K562 (cell line): ENCODE measurements at regions not wholly inside any gene's neighbourhood (a gene's known extent, or its start where the extent isn't known, plus 50 kb on each side); places are given as distances from the start of the nearest gene placed in this dataset.

Source experiments
- ATAC-seq: fragments of 200-7000 bp; cut with Tn5 transposase; 3 replicates; pipeline ENCODE4 v1.9.1; 2020; ENCODE audit warnings: moderate library complexity
- BruUV-seq: library from RNA; stranded (reverse); fragments of 400-500 nt; replicated peaks from 2 replicates; lab custom pipeline; 2021; lab: Mats Ljungman, UMichigan
- CTCF ChIA-PET: fragments of 300-600 bp; formaldehyde crosslinking; extraction: SDS; loops from one replicate; lab custom pipeline; 2021; ENCODE audit warnings: low intra/inter-chr PET ratio; lab: Yijun Ruan, JAX
- POLR2A ChIA-PET: fragments of 300-600, 350-650 bp; sonication (Branson Sonifier 250); formaldehyde crosslinking; extraction: SDS; loops from one replicate; lab custom pipeline; 2021; ENCODE audit warnings: antibody characterized with exemption, inconsistent platforms; lab: Yijun Ruan, JAX
- DNase-seq, 4 experiments: peaks; one replicate each; pipeline versions ENCODE4 v3.0.0 to v3.0.0-alpha.2; 2011 to 2018; ENCODE audit warnings: low spot score in 3 of 4, mixed read lengths in 3 of 4; ENCODE audit errors: extremely low read depth in 1 of 4
- FAIRE-seq: peaks from 2 replicates; lab custom pipeline; 2011; peaks lifted over from hg19 to GRCh38; lab: Jason Lieb, UNC
- H2AFZ ChIP-seq: 2 replicates; pipeline ENCODE4 v1.6.0; 2011; ENCODE audit warnings: low read depth, low read length, control low read depth, inconsistent platforms
- H3K27ac ChIP-seq: fragments of 200-600 bp; 3 replicates; pipeline ENCODE4 v1.8.0; 2011; ENCODE audit warnings: low read depth, mild to moderate bottlenecking, control low read depth, inconsistent platforms, low read length, moderate library complexity, mixed read lengths; ENCODE audit errors: extremely low read depth
- H3K27me3 ChIP-seq, 2 experiments: fragments of 300-600 bp in 1 of 2; 2 replicates in 1 of 2; 3 replicates in 1 of 2; pipeline versions ENCODE4 v1.6.0 to v1.8.0; 2011; ENCODE audit warnings: inconsistent platforms in 2 of 2, low read length in 2 of 2, mild to moderate bottlenecking in 1 of 2, mixed read lengths in 1 of 2, moderate library complexity in 1 of 2; ENCODE audit not compliant: control insufficient read depth in 2 of 2, insufficient read depth in 2 of 2
- H3K36me3 ChIP-seq: fragments of 300-600 bp; 3 replicates; pipeline ENCODE4 v1.8.0; 2011; ENCODE audit warnings: mild to moderate bottlenecking, low read length, inconsistent platforms; ENCODE audit not compliant: control insufficient read depth, insufficient read depth
- H3K4me1 ChIP-seq, 2 experiments: fragments of 200-600 bp in 1 of 2; replicated peaks in 1 of 2; 2 replicates in 1 of 2; 3 replicates in 1 of 2; pipeline versions ENCODE4 v1.5.1 to v1.8.0; 2011; ENCODE audit warnings: inconsistent platforms in 2 of 2, low read length in 2 of 2, mild to moderate bottlenecking in 1 of 2, mixed read lengths in 1 of 2, moderate library complexity in 1 of 2; ENCODE audit not compliant: control insufficient read depth in 2 of 2, insufficient read depth in 2 of 2
- H3K4me2 ChIP-seq: 2 replicates; pipeline ENCODE4 v1.6.1; 2011; ENCODE audit warnings: low read length, control low read depth, inconsistent platforms, mixed read lengths; ENCODE audit not compliant: insufficient read depth
- H3K4me3 ChIP-seq: fragments of 200-600 bp; sonication (generic), shearing (Covaris generic); 2 replicates; pipeline ENCODE4 v1.5.1; 2016; ENCODE audit warnings: control low read depth, inconsistent platforms
- H3K79me2 ChIP-seq: fragments of 200-600 bp; 3 replicates; pipeline ENCODE4 v1.8.0; 2011; ENCODE audit warnings: low read length, inconsistent platforms; ENCODE audit not compliant: control insufficient read depth, insufficient read depth
- H3K9ac ChIP-seq, 2 experiments: 2 replicates each; pipeline versions ENCODE4 v1.6.0 to v1.6.1; 2011; ENCODE audit warnings: low read depth in 2 of 2, low read length in 2 of 2, control low read depth in 1 of 2, inconsistent platforms in 1 of 2, mild to moderate bottlenecking in 1 of 2, mixed read lengths in 1 of 2; ENCODE audit not compliant: insufficient read depth in 1 of 2
- H3K9me1 ChIP-seq: one replicate; pipeline ENCODE4 v1.6.0; 2011; ENCODE audit warnings: inconsistent platforms, mild to moderate bottlenecking, low read length, moderate library complexity; ENCODE audit not compliant: control insufficient read depth, insufficient read depth
- H3K9me3 ChIP-seq: replicated peaks from 2 replicates; pipeline ENCODE4 v1.5.1; 2011; ENCODE audit warnings: low read depth, low read length, inconsistent platforms; ENCODE audit not compliant: control insufficient read depth, insufficient read depth
- H4K20me1 ChIP-seq: replicated peaks from 2 replicates; pipeline ENCODE4 v1.6.1; 2011; ENCODE audit warnings: low read length, inconsistent platforms, mixed read lengths; ENCODE audit not compliant: control insufficient read depth, insufficient read depth
- ASH1L ChIP-seq: fragments of 450-650 bp; IDR thresholded peaks from 2 replicates; pipeline ENCODE4 v1.6.1; 2018; ENCODE audit warnings: borderline replicate concordance, mild to moderate bottlenecking, low read depth; ENCODE audit not compliant: partially characterized antibody
- BRF1 ChIP-seq: IDR thresholded peaks from 3 replicates; pipeline ENCODE4 v1.6.1; 2011; ENCODE audit warnings: borderline replicate concordance, mild to moderate bottlenecking; ENCODE audit not compliant: insufficient read length; ENCODE audit errors: extremely low read depth
- CEBPB ChIP-seq: fragments of 450-650 bp; IDR thresholded peaks from 2 replicates; pipeline ENCODE4 v1.6.1; 2016; ENCODE audit warnings: missing genetic modification characterization, missing compliant biosample characterization
- CREM ChIP-seq: IDR thresholded peaks from 2 replicates; pipeline ENCODE4 v1.6.1; 2014; ENCODE audit warnings: antibody characterized with exemption, low read depth
- HMGN3 ChIP-seq: IDR thresholded peaks from 2 replicates; pipeline ENCODE4 v1.6.1; 2011; ENCODE audit warnings: borderline replicate concordance, low read depth, mild to moderate bottlenecking, mixed read lengths, low read length; ENCODE audit not compliant: insufficient read length; ENCODE audit errors: extremely low read depth
- KAT7 ChIP-seq: sonication (generic); formaldehyde crosslinking; IDR thresholded peaks from 2 replicates; pipeline ENCODE4 v1.8.0; 2022; ENCODE audit warnings: missing genetic modification reagents, mild to moderate bottlenecking, borderline replicate concordance
- MCM5 ChIP-seq: fragments of 450-650 bp; IDR thresholded peaks from 2 replicates; pipeline ENCODE4 v1.6.1; 2016; ENCODE audit warnings: low read depth
- MTA2 ChIP-seq: fragments of 450-650 bp; IDR thresholded peaks from 2 replicates; pipeline ENCODE4 v1.6.1; 2016; ENCODE audit warnings: low read depth
- MYC ChIP-seq, 2 experiments: fragments of 250-450 bp in 1 of 2; sonication (Bioruptor Pico) in 1 of 2; IDR thresholded peaks; 2 replicates each; pipeline versions ENCODE4 v1.5.1 to v1.6.1; 2012 to 2021; ENCODE audit warnings: low read depth in 2 of 2, borderline replicate concordance in 1 of 2, improper control_type of control experiment in 1 of 2, low read length in 1 of 2, mild to moderate bottlenecking in 1 of 2, moderate library complexity in 1 of 2
- SIN3B ChIP-seq: fragments of 450-650 bp; IDR thresholded peaks from 2 replicates; pipeline ENCODE4 v1.6.1; 2017; ENCODE audit warnings: low read depth, mild to moderate bottlenecking, moderate library complexity
- THRAP3 ChIP-seq: fragments of 450-650 bp; IDR thresholded peaks from 2 replicates; pipeline ENCODE4 v1.6.1; 2016; ENCODE audit warnings: mild to moderate bottlenecking, inconsistent platforms, borderline replicate concordance
- ZNF175 ChIP-seq: fragments of 200-800 bp; sonication (Bioruptor generic); IDR thresholded peaks from 2 replicates; pipeline ENCODE4 v1.6.1; 2016; ENCODE audit warnings: low read depth, mild to moderate bottlenecking, missing genetic modification characterization, missing compliant biosample characterization
- ZNF23 ChIP-seq: fragments of 250-450 bp; sonication (Bioruptor Pico); IDR thresholded peaks from 2 replicates; pipeline ENCODE4 v1.4.0; 2020; ENCODE audit warnings: mild to moderate bottlenecking
- ZNF764 ChIP-seq: fragments of 250-450 bp; sonication (Bioruptor Pico); IDR thresholded peaks from 2 replicates; pipeline ENCODE4 v1.4.0; 2020; ENCODE audit warnings: low read depth, mild to moderate bottlenecking, moderate library complexity
- WGBS: fragments of 100-300 bp; shearing (Covaris generic); methylation state at CpG from one replicate; pipeline ENCODE4 v1.1.6; 2016; ENCODE audit warnings: low coverage, mixed read lengths; ENCODE audit not compliant: insufficient coverage; ENCODE audit errors: missing lambda C conversion rate; 5-methylcytosine and 5-hydroxymethylcytosine counted together
- in situ Hi-C: fragments of 300-500 bp; cut with MboI; formaldehyde crosslinking; loops from 4 replicates; pipeline ENCODE4 v1.15.0; 2018; ENCODE audit warnings: inconsistent platforms, mixed read lengths
- intact Hi-C: fragments of 100-400 bp; cut with micrococcal nuclease; formaldehyde crosslinking; loops from 2 replicates; pipeline ENCODE4 v1.14.2; 2022
- TF ChIP-seq, protein P1 (sequence below): fragments of 250-450 bp; sonication (Bioruptor Pico); IDR thresholded peaks from 2 replicates; pipeline ENCODE4 v1.4.0; 2020; ENCODE audit warnings: borderline replicate concordance

DNA sequence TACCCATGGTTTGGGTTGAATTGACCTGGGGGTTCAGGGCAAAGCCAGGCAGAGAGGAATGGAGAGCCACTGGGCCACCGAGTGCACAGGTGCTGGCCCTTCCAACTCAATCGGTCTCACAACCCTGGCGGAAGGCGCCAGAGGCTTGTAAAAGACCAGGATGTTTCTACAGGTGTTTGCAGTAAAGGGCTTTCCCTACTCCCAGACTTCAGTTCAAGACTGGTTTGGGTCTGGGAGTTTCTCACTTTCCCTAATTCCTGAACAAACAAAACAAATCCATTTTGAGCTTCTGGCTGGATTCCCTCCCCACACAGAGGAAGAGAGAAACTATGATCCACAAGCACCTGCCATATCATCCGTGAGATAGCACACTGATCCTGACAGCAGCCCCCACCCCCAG, 125.2 kb upstream of the KLF4 start:
- Histone ChIP-seq H3K79me2 (no peaks in the 10 kb centered on the region), H3K27ac (no peak overlapping the region), H2AFZ (no peak overlapping the region), H4K20me1 (no peaks in the 10 kb centered on the region; the same call in 1 of the 2 replicates), H3K4me2 (no peak overlapping the region), H3K4me1 (no peaks in the 10 kb centered on the region), H3K9ac (no peak overlapping the region), H3K36me3 (no peaks in the 10 kb centered on the region), H3K9me1 (no peaks in the 10 kb centered on the region), H3K4me3 (no peak overlapping the region), H3K27me3 (peaks cover 0 to 13% of the 10 kb centered on the region in 2 experiments; a peak in 2 of 5 replicates), H3K9me3 (no peaks in the 10 kb centered on the region)
- TF ChIP-seq MYC (IDR thresholded peaks at IDR 0.05; ENCODE audit: low read depth, low read length), result no peak
- TF ChIP-seq MYC (CRISPR knock-in tag; IDR thresholded peaks at IDR 0.05; ENCODE audit: borderline replicate concordance, low read depth), result no peak
- TF ChIP-seq BRF1, result no peak
- no peak for TF ChIP-seq ZNF175
- TF ChIP-seq HMGN3, result no peak
- intact Hi-C loops, result no loop called here
- ATAC-seq, result no peak
- no peak for DNase-seq
- BruUV-seq, result no TSS peak
- in situ Hi-C loops, result no loop called here
- FAIRE-seq, result no peak
- 0% methylated on average over 4 of the region's 5 CpGs for WGBS
- CTCF ChIA-PET, result no interaction called here
- POLR2A ChIA-PET, result no interaction called here

DNA sequence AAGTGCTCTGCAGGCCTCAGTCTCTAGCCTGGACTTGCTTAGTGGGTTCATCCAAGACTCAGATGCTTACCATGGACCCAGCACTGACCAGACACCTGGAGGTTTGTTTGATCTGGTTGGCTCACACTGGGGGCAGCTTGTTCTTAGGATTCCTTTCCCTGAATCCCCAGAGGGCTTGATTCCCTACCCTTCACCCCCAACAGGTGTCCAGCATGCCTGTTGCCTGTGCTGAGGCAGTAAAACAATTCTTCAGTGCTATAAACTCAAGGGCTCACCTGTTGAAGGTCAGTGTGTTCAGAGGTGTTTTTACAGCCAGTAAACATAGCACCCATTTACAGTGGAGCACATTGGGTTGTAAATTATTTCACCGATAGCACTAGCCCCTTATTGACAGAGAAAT, 123.8 kb upstream of the KLF4 start:
- ATAC-seq, result no peak
- H3K4me2 ChIP-seq, result no peak overlapping the region
- POLR2A ChIA-PET, result no interaction called here
- H3K79me2 ChIP-seq, result no peaks in the 10 kb centered on the region
- no peak overlapping the region for H3K9ac ChIP-seq
- CTCF ChIA-PET, result no interaction called here
- H3K9me1 ChIP-seq, result no peaks in the 10 kb centered on the region
- no TSS peak for BruUV-seq
- no peaks in the 10 kb centered on the region; the same call in 1 of the 2 replicates for H4K20me1 ChIP-seq
- in situ Hi-C loops (no loop called here), intact Hi-C loops (no loop called here)
- H3K36me3 ChIP-seq, result no peaks in the 10 kb centered on the region
- FAIRE-seq, result no peak
- 0% methylated on average over 1 of the region's 1 CpG for WGBS
- H2AFZ ChIP-seq, result no peak overlapping the region
- no peaks in the 10 kb centered on the region for H3K9me3 ChIP-seq
- H3K27ac ChIP-seq, result no peak overlapping the region
- H3K27me3 ChIP-seq, result peaks cover 0 to 7% of the 10 kb centered on the region in 2 experiments; a peak in 2 of 5 replicates
- no peaks in the 10 kb centered on the region for H3K4me1 ChIP-seq
- no peak overlapping the region for H3K4me3 ChIP-seq
- DNase-seq, result no peak
- TF ChIP-seq MCM5 (no peak), THRAP3 (no peak), CREM (no peak), CEBPB (tag) (no peak), ZNF23 (CRISPR knock-in tag) (no peak), ASH1L (no peak), MTA2 (no peak), ZNF764 (CRISPR knock-in tag) (no peak), SIN3B (no peak), KAT7 (CRISPR knock-in tag) (no peak)
- TF ChIP-seq, protein P1, sequence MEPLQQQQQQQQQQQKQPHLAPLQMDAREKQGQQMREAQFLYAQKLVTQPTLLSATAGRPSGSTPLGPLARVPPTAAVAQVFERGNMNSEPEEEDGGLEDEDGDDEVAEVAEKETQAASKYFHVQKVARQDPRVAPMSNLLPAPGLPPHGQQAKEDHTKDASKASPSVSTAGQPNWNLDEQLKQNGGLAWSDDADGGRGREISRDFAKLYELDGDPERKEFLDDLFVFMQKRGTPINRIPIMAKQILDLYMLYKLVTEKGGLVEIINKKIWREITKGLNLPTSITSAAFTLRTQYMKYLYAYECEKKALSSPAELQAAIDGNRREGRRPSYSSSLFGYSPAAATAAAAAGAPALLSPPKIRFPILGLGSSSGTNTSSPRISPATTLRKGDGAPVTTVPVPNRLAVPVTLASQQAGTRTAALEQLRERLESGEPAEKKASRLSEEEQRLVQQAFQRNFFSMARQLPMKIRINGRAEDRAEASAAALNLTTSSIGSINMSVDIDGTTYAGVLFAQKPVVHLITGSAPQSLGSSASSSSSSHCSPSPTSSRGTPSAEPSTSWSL (CRISPR knock-in tag), result no peak
